HTR-8/SVneo (cell line): ENCODE measurements at regions not wholly inside any gene's neighbourhood (a gene's known extent, or its start where the extent isn't known, plus 50 kb on each side); places are given as distances from the start of the nearest gene placed in this dataset.
A peak's percentile ranks its signal among the peaks of the same experiment; 100 is the strongest.

ENCODE experiments used
- DNase-seq: peaks from one replicate; pipeline ENCODE4 v3.0.0; 2011; ENCODE audit warnings: low spot score, mixed read lengths; ENCODE audit not compliant: insufficient read length
- FAIRE-seq: peaks from 2 replicates; lab custom pipeline; 2011; peaks lifted over from hg19 to GRCh38; lab: Jason Lieb, UNC

GRCh38 chr17:54771409-54771915 is 129.2 kb upstream of the TOM1L1 start:
- DNase-seq (no peak), FAIRE-seq (no peak)

- DNase-seq (no peak), FAIRE-seq (no peak)
Observed at GRCh38 chr17:54780238-54780637, 120.4 kb upstream of the TOM1L1 start.

GRCh38 chr17:54781389-54781788 is 119.3 kb upstream of the TOM1L1 start:
- FAIRE-seq (no peak), DNase-seq (no peak)

- no peak for FAIRE-seq
- DNase-seq: no peak
Observed at GRCh38 chr17:54784305-54784704, 116.3 kb upstream of the TOM1L1 start.

- DNase-seq (no peak), FAIRE-seq (no peak)
Observed at GRCh38 chr17:54785643-54786268, 114.9 kb upstream of the TOM1L1 start.

- no peak for DNase-seq
- FAIRE-seq: no peak
Observed at GRCh38 chr17:54789101-54789880, 111.4 kb upstream of the TOM1L1 start.

GRCh38 chr17:54793271-54793670 is 107.4 kb upstream of the TOM1L1 start:
- DNase-seq (no peak), FAIRE-seq (no peak)

- FAIRE-seq (no peak), DNase-seq (no peak)
Observed at GRCh38 chr17:54795046-54795445, 105.6 kb upstream of the TOM1L1 start.

GRCh38 chr17:54807331-54807730 is 93.3 kb upstream of the TOM1L1 start:
- FAIRE-seq (no peak), DNase-seq (no peak)

GRCh38 chr17:54813896-54814295 is 86.8 kb upstream of the TOM1L1 start:
- FAIRE-seq: no peak
- no peak for DNase-seq

GRCh38 chr17:54814371-54814770 is 86.3 kb upstream of the TOM1L1 start:
- no peak for DNase-seq
- FAIRE-seq: no peak

GRCh38 chr17:54834086-54834485 is 66.6 kb upstream of the TOM1L1 start:
- peak; percentile 46 for FAIRE-seq
- no peak for DNase-seq

GRCh38 chr17:54835015-54835414 is 65.6 kb upstream of the TOM1L1 start:
- DNase-seq (no peak), FAIRE-seq (no peak)

- FAIRE-seq (no peak), DNase-seq (no peak)
Observed at GRCh38 chr17:54836723-54837462, 63.8 kb upstream of the TOM1L1 start.

- DNase-seq (no peak), FAIRE-seq (no peak)
Observed at GRCh38 chr17:54838651-54839421, 61.8 kb upstream of the TOM1L1 start.

- FAIRE-seq (no peak), DNase-seq (no peak)
Observed at GRCh38 chr17:54839447-54839846, 61.2 kb upstream of the TOM1L1 start.

GRCh38 chr17:54840885-54841591 is 59.6 kb upstream of the TOM1L1 start:
- no peak for DNase-seq
- peak; percentile 31 for FAIRE-seq

- FAIRE-seq (no peak), DNase-seq (no peak)
Observed at GRCh38 chr17:54841656-54842055, 59.0 kb upstream of the TOM1L1 start.

GRCh38 chr17:54844233-54844632 is 56.4 kb upstream of the TOM1L1 start:
- DNase-seq (no peak), FAIRE-seq (no peak)
